Esophagus squamous epithelium (tissue), 4 donors: ENCODE measurements at regions not wholly inside any gene's neighbourhood (a gene's known extent, or its start where the extent isn't known, plus 50 kb on each side); places are given as distances from the start of the nearest gene placed in this dataset.

Experiments
- CTCF ChIP-seq, 6 experiments: fragments of 450-650 bp in 4 of 6; fragments of 200-600 bp in 2 of 6; sonication (generic) in 2 of 6; IDR thresholded peaks; one replicate each; pipeline ENCODE4 v1.5.1; 2016 to 2019; ENCODE audit warnings: antibody characterized with exemption in 6 of 6, mild to moderate bottlenecking in 4 of 6, moderate library complexity in 4 of 6
- POLR2A ChIP-seq, 4 donors: fragments of 450-650 bp; IDR thresholded peaks; one replicate each; pipeline ENCODE4 v1.6.1; 2017; ENCODE audit warnings: antibody characterized with exemption in 4 of 4, mild to moderate bottlenecking in 4 of 4, moderate library complexity in 3 of 4

DNA sequence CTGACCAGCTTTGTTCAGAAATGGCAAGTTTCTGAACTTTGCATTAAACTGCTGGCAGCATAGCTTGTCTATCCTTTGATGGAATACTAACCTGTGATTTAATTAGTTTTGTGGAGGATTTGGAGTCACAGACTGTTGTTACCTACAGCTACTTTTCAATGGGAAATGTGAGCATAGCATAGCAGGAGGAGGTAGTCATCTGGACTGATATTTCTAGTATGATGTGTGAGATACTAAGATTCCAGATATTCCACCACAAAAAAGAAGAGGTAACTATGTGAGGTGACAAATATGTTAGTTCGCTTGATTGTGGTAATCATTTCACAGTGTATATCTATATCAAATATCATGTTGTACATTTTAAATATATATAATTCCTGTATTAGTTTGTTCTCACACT, 833.0 kb downstream of the SLC6A15 start:
- TF ChIP-seq CTCF (IDR thresholded peaks at IDR 0.05) (no peak), POLR2A (IDR thresholded peaks at IDR 0.05) (no peak)
